ENCODE measurements at regions not wholly inside any gene's neighbourhood (a gene's known extent, or its start where the extent isn't known, plus 50 kb on each side); places are given as distances from the start of the nearest gene placed in this dataset.

- no peak for DNase-seq (ENCODE audit: low read depth)
These were observed 383.8 kb upstream of the TUSC1 start for GRCh38 chr9:26061948-26062575.

- DNase-seq (ENCODE audit: low read depth): no peak
These were observed 380.1 kb upstream of the TUSC1 start for GRCh38 chr9:26058111-26058895.

- no peak for DNase-seq (ENCODE audit: low read depth)
These were observed 378.8 kb upstream of the TUSC1 start for GRCh38 chr9:26057050-26057449.

GRCh38 chr9:26054600-26055520 lies 376.6 kb upstream of the TUSC1 start:
- no peak for DNase-seq (ENCODE audit: low read depth)

- DNase-seq (ENCODE audit: low read depth): no peak
These were observed 375.7 kb upstream of the TUSC1 start for GRCh38 chr9:26053954-26054353.

GRCh38 chr9:26043431-26043830 lies 365.2 kb upstream of the TUSC1 start:
- DNase-seq (ENCODE audit: low read depth): no peak

GRCh38 chr9:26034786-26035185 lies 356.5 kb upstream of the TUSC1 start:
- no peak for DNase-seq (ENCODE audit: low read depth)

- no peak for DNase-seq (ENCODE audit: low read depth)
These were observed 355.1 kb upstream of the TUSC1 start for GRCh38 chr9:26033336-26033735.

GRCh38 chr9:26026423-26027100 lies 348.3 kb upstream of the TUSC1 start:
- no peak for DNase-seq (ENCODE audit: low read depth)

- no peak for DNase-seq (ENCODE audit: low read depth)
These were observed 335.0 kb upstream of the TUSC1 start for GRCh38 chr9:26013199-26013598.

GRCh38 chr9:26012797-26013196 lies 334.6 kb upstream of the TUSC1 start:
- no peak for DNase-seq (ENCODE audit: low read depth)

- DNase-seq (ENCODE audit: low read depth): no peak
These were observed 316.4 kb upstream of the TUSC1 start for GRCh38 chr9:25994605-25995004.

GRCh38 chr9:25990376-25990775 lies 312.1 kb upstream of the TUSC1 start:
- no peak for DNase-seq (ENCODE audit: low read depth)

- DNase-seq (ENCODE audit: low read depth): no peak
These were observed 297.4 kb upstream of the TUSC1 start for GRCh38 chr9:25975667-25976066.

- DNase-seq (ENCODE audit: low read depth): no peak
These were observed 286.0 kb upstream of the TUSC1 start for GRCh38 chr9:25964239-25964638.

- DNase-seq (ENCODE audit: low read depth): no peak
These were observed 281.9 kb upstream of the TUSC1 start for GRCh38 chr9:25960178-25960577.

- DNase-seq (ENCODE audit: low read depth): no peak
These were observed 276.0 kb upstream of the TUSC1 start for GRCh38 chr9:25954209-25954608.

GRCh38 chr9:25948182-25948581 lies 269.9 kb upstream of the TUSC1 start:
- no peak for DNase-seq (ENCODE audit: low read depth)

- no peak for DNase-seq (ENCODE audit: low read depth)
These were observed 260.9 kb upstream of the TUSC1 start for GRCh38 chr9:25939126-25939525.

GRCh38 chr9:25936031-25936430 lies 257.8 kb upstream of the TUSC1 start:
- no peak for DNase-seq (ENCODE audit: low read depth)

GRCh38 chr9:25935188-25935587 lies 256.9 kb upstream of the TUSC1 start:
- no peak for DNase-seq (ENCODE audit: low read depth)

GRCh38 chr9:25918761-25919160 lies 240.5 kb upstream of the TUSC1 start:
- no peak for DNase-seq (ENCODE audit: low read depth)

All from activated T-cell treated with anti-CD3 and anti-CD28 coated beads for 48 hours (primary cell).